DOHH2 (cell line): ENCODE measurements at regions not wholly inside any gene's neighbourhood (a gene's known extent, or its start where the extent isn't known, plus 50 kb on each side); places are given as distances from the start of the nearest gene placed in this dataset.

ENCODE experiments used
- H3F3A ChIP-seq: fragments of 200-600 bp; sonication (generic), shearing (Covaris generic); 2 replicates; pipeline ENCODE4 v1.6.0; 2016; ENCODE audit warnings: antibody characterized with exemption, mild to moderate bottlenecking; ENCODE audit not compliant: control insufficient read depth, insufficient read depth
- H3K27ac ChIP-seq: fragments of 200-600 bp; sonication (generic); 2 replicates; pipeline ENCODE4 v1.5.1; 2014; ENCODE audit warnings: low read depth, mild to moderate bottlenecking, low read length, moderate library complexity
- H3K27me3 ChIP-seq: fragments of 200-600 bp; sonication (generic); 2 replicates; pipeline ENCODE4 v1.6.1; 2014; ENCODE audit warnings: mild to moderate bottlenecking, low read length, mixed read lengths; ENCODE audit not compliant: control insufficient read depth
- H3K36me3 ChIP-seq: fragments of 200-600 bp; sonication (generic); 2 replicates; pipeline ENCODE4 v1.6.1; 2014; ENCODE audit warnings: mild to moderate bottlenecking, low read length, moderate library complexity, mixed read lengths; ENCODE audit not compliant: control insufficient read depth
- H3K4me1 ChIP-seq: fragments of 200-600 bp; sonication (generic); 2 replicates; pipeline ENCODE4 v1.6.1; 2014; ENCODE audit warnings: mild to moderate bottlenecking, low read length, mixed read lengths; ENCODE audit not compliant: control insufficient read depth
- H3K4me2 ChIP-seq: fragments of 200-600 bp; sonication (generic); 2 replicates; pipeline ENCODE4 v1.6.0; 2014; ENCODE audit warnings: mild to moderate bottlenecking, low read length, moderate library complexity
- H3K4me3 ChIP-seq: fragments of 200-600 bp; sonication (generic); 2 replicates; pipeline ENCODE4 v1.5.1; 2014; ENCODE audit warnings: mild to moderate bottlenecking, low read length, mixed read lengths
- H3K79me2 ChIP-seq: fragments of 200-600 bp; sonication (generic); 2 replicates; pipeline ENCODE4 v1.6.1; 2014; ENCODE audit warnings: mild to moderate bottlenecking, low read length, mixed read lengths; ENCODE audit not compliant: control insufficient read depth
- H3K9me2 ChIP-seq: fragments of 200-600 bp; sonication (generic); replicated peaks from 2 replicates; pipeline ENCODE4 v1.6.1; 2014; ENCODE audit warnings: mild to moderate bottlenecking, low read length, mixed read lengths; ENCODE audit not compliant: control insufficient read depth
- H3K9me3 ChIP-seq: fragments of 200-600 bp; sonication (generic); 2 replicates; pipeline ENCODE4 v1.6.1; 2014; ENCODE audit warnings: antibody characterized with exemption, low read length, mixed read lengths; ENCODE audit not compliant: control insufficient read depth, insufficient read depth
- H4K20me1 ChIP-seq: fragments of 200-600 bp; sonication (generic); 2 replicates; pipeline ENCODE4 v1.6.0; 2014; ENCODE audit warnings: low read depth, mild to moderate bottlenecking, antibody characterized with exemption, low read length, moderate library complexity; ENCODE audit not compliant: control insufficient read depth, insufficient read depth
- EZH2phosphoT487 ChIP-seq: fragments of 200-600 bp; sonication (generic); IDR thresholded peaks from 2 replicates; pipeline ENCODE4 v1.6.1; 2017; ENCODE audit warnings: borderline replicate concordance, mild to moderate bottlenecking, antibody characterized with exemption, low read length, moderate library complexity, mixed read lengths
- TF ChIP-seq, protein P1 (sequence below): fragments of 200-600 bp; sonication (generic); IDR thresholded peaks from one replicate; pipeline ENCODE4 v1.5.1; 2014; ENCODE audit warnings: antibody characterized with exemption, mild to moderate bottlenecking, low read depth, low read length; ENCODE audit not compliant: poor library complexity, severe bottlenecking

DNA sequence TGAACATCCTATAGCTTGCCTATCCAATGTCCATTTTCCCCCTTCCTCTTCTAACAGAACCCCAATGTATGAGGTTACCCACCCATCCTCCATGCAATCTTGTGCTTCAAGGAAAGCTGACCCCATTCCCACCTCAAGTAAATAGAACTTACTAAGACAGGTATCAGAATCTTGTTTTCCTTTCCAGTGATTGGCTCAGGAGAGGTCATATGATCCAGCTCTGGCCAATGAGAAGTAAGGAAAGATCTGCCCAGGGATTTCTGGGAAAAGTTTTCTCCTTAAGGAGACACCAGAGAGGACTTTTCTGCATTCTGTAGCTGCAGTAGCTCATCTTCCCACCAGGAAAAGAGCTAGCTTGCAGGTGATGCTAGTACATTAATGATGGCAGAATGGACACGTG, 341.8 kb upstream of the ZFP64 start:
- Histone ChIP-seq H3K79me2 (no peaks in the 10 kb centered on the region), H3F3A (no peaks in the 10 kb centered on the region)
- no peak for TF ChIP-seq EZH2phosphoT487
- TF ChIP-seq, protein P1, sequence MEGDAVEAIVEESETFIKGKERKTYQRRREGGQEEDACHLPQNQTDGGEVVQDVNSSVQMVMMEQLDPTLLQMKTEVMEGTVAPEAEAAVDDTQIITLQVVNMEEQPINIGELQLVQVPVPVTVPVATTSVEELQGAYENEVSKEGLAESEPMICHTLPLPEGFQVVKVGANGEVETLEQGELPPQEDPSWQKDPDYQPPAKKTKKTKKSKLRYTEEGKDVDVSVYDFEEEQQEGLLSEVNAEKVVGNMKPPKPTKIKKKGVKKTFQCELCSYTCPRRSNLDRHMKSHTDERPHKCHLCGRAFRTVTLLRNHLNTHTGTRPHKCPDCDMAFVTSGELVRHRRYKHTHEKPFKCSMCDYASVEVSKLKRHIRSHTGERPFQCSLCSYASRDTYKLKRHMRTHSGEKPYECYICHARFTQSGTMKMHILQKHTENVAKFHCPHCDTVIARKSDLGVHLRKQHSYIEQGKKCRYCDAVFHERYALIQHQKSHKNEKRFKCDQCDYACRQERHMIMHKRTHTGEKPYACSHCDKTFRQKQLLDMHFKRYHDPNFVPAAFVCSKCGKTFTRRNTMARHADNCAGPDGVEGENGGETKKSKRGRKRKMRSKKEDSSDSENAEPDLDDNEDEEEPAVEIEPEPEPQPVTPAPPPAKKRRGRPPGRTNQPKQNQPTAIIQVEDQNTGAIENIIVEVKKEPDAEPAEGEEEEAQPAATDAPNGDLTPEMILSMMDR = no peak

DNA sequence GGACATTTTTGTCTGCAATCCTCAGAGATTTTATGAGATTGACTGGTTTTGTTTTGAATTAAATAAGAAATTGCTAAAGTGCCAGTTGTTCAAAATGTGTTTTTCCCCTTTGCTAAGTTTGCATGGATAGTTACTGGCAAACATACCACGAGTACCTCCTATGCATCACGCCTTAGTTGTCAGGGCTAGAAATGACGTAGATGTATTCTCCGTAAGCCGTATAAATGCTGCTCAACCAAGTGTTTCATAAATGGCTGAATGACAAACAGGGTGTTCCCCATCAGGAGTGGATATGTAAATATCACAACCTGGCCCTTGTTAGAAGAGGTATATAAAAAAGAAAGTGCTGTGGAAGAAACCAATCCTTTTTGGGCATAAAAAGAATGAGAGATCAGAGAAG, 341.1 kb upstream of the ZFP64 start:
- Histone ChIP-seq H3K4me2 (no peak overlapping the region), H3K79me2 (no peaks in the 10 kb centered on the region), H3K9me2 (no peaks in the 10 kb centered on the region), H3K4me1 (no peaks in the 10 kb centered on the region), H3K36me3 (no peaks in the 10 kb centered on the region), H3F3A (no peaks in the 10 kb centered on the region), H3K9me3 (no peaks in the 10 kb centered on the region), H3K4me3 (no peak overlapping the region), H3K27ac (no peak overlapping the region), H3K27me3 (no peaks in the 10 kb centered on the region), H4K20me1 (no peaks in the 10 kb centered on the region)
- no peak for TF ChIP-seq EZH2phosphoT487
- TF ChIP-seq, protein P1 = no peak

More for the DNA sequence above, 341.8 kb upstream of the ZFP64 start:
- no peaks in the 10 kb centered on the region for H3K36me3 ChIP-seq
- no peak overlapping the region for H3K4me2 ChIP-seq
- no peak overlapping the region for H3K4me3 ChIP-seq
- no peaks in the 10 kb centered on the region for H3K9me2 ChIP-seq
- no peak overlapping the region for H3K27ac ChIP-seq
- H3K9me3 ChIP-seq = no peaks in the 10 kb centered on the region
- no peaks in the 10 kb centered on the region for H3K27me3 ChIP-seq
- H4K20me1 ChIP-seq = no peaks in the 10 kb centered on the region
- no peaks in the 10 kb centered on the region for H3K4me1 ChIP-seq

DNA sequence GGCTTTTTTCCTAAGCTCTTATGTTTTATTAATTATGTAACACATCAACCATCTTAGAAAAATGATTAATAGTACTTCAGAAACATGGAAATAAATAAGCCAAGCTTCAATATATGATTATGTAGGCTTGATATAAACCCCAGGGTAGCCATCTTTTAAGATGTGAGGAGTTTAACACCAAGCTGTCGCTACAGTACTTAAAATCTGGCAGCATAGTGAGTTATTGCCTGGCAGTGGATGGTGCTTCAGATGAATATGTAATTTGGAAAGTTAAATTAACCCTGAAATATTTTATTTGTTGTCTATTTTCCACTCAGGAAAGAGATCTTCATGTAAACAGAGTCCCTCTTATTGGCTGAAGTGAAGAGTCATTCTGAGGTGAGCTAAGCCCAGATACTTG, 339.0 kb upstream of the ZFP64 start:
- Histone ChIP-seq H4K20me1 (no peaks in the 10 kb centered on the region), H3K4me3 (no peak overlapping the region)
- TF ChIP-seq, protein P1 = no peak
- TF ChIP-seq EZH2phosphoT487 = no peak

DNA sequence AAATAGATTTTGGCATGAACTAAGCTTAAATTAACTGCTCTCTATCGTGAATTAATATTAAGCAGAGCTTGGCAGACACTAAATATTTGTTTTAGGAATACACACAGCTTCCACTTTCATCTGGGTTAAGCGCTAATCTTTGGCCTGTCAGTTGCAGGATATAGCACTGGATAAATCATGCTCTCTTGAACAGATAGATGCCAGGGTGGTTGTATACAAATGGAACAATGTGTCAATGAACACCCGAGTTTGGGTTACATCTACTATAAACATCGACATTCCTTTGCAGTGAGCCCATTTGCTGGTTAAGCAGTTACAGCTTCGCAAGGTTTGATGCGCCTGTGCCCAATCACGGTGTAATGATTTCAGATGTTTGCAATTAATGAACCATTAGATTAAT, 338.2 kb upstream of the ZFP64 start:
- Histone ChIP-seq H3K9me2 (no peaks in the 10 kb centered on the region), H3K36me3 (no peaks in the 10 kb centered on the region), H3K9me3 (no peaks in the 10 kb centered on the region), H3K4me2 (no peak overlapping the region), H3K79me2 (no peaks in the 10 kb centered on the region), H3K27me3 (no peaks in the 10 kb centered on the region), H3K4me1 (no peaks in the 10 kb centered on the region), H3K4me3 (no peak overlapping the region), H3F3A (no peaks in the 10 kb centered on the region), H4K20me1 (no peaks in the 10 kb centered on the region), H3K27ac (no peak overlapping the region)
- TF ChIP-seq EZH2phosphoT487 = no peak
- TF ChIP-seq, protein P1 = no peak

More for the DNA sequence above, 339.0 kb upstream of the ZFP64 start:
- Histone ChIP-seq H3K79me2 (no peaks in the 10 kb centered on the region), H3K4me1 (no peaks in the 10 kb centered on the region), H3K9me2 (no peaks in the 10 kb centered on the region), H3K27ac (no peak overlapping the region), H3K4me2 (no peak overlapping the region), H3K27me3 (no peaks in the 10 kb centered on the region), H3K9me3 (no peaks in the 10 kb centered on the region), H3K36me3 (no peaks in the 10 kb centered on the region), H3F3A (no peaks in the 10 kb centered on the region)
